ENCODE measurements at regions not wholly inside any gene's neighbourhood (a gene's known extent, or its start where the extent isn't known, plus 50 kb on each side); places are given as distances from the start of the nearest gene placed in this dataset.

- TF ChIP-seq CTCF (IDR thresholded peaks at IDR 0.05; ENCODE audit: extremely low read depth in 1 of 2, insufficient read depth in 1 of 2, low read depth in 1 of 2, low read length in 2 of 2): no peak
- TF ChIP-seq POLR2A (IDR thresholded peaks at IDR 0.05; ENCODE audit: low read depth, low read length): no peak
- no peak for TF ChIP-seq MAX (IDR thresholded peaks at IDR 0.05; ENCODE audit: insufficient read depth, insufficient read length)
- TF ChIP-seq EZH2 (IDR thresholded peaks at IDR 0.05; ENCODE audit: borderline replicate concordance, low read depth, low read length, severe bottlenecking): no peak
- no peak for TF ChIP-seq POLR2AphosphoS5 (IDR thresholded peaks at IDR 0.05; ENCODE audit: insufficient read depth, low read depth, low read length)
- TF ChIP-seq GATA2 (IDR thresholded peaks at IDR 0.05; ENCODE audit: insufficient read depth, insufficient read length, low read depth, low read length): no peak
- no peak for TF ChIP-seq MYC (IDR thresholded peaks at IDR 0.05; ENCODE audit: low read depth, low read length)
- no peak for TF ChIP-seq JUN (IDR thresholded peaks at IDR 0.05; ENCODE audit: borderline replicate concordance, insufficient read depth, insufficient read length, low read depth)
Measured at GRCh38 chr3:78347176-78347575, 1307.3 kb downstream of the ROBO2 start.

All from endothelial cell of umbilical vein (primary cell).